ENCODE measurements at regions not wholly inside any gene's neighbourhood (a gene's known extent, or its start where the extent isn't known, plus 50 kb on each side); places are given as distances from the start of the nearest gene placed in this dataset.

- TF ChIP-seq SIX5 (IDR thresholded peaks at IDR 0.05; ENCODE audit: borderline replicate concordance in 1 of 2, insufficient read depth in 1 of 2, low read depth in 1 of 2, low read length in 2 of 2) (no peak), STAG1 (CRISPR knock-in tag; IDR thresholded peaks at IDR 0.05; ENCODE audit: borderline replicate concordance) (no peak), COPS2 (conservative IDR thresholded peaks at IDR 0.05) (no peak), TRIM28 (IDR thresholded peaks at IDR 0.05) (no peak), ZBTB34 (CRISPR knock-in tag; IDR thresholded peaks at IDR 0.05) (no peak), PKNOX1 (IDR thresholded peaks at IDR 0.05) (peak; percentile 33; the same call in 1 of the 2 replicates), ZHX1 (conservative IDR thresholded peaks at IDR 0.05; ENCODE audit: low read length) (no peak), ZNF551 (CRISPR knock-in tag; IDR thresholded peaks at IDR 0.05) (no peak), C11orf30 (IDR thresholded peaks at IDR 0.05; ENCODE audit: low read depth) (peak; percentile 66; the same call in 1 of the 2 replicates), CEBPZ (IDR thresholded peaks at IDR 0.05; ENCODE audit: borderline replicate concordance, low read depth, low read length) (no peak), CTBP1 (IDR thresholded peaks at IDR 0.05; ENCODE audit: borderline replicate concordance) (peak; percentile 60), ZNF76 (CRISPR knock-in tag; IDR thresholded peaks at IDR 0.05; ENCODE audit: borderline replicate concordance) (no peak), ZNF24 (IDR thresholded peaks at IDR 0.05) (peak; percentile 76; the same call in 1 of the 2 replicates), MCM5 (IDR thresholded peaks at IDR 0.05; ENCODE audit: low read depth) (no peak)
These were observed 75.0 kb upstream of the ARMC3 start (continued) for GRCh38 chr10:22852712-22853353.
